H9 (cell line): ENCODE measurements at regions not wholly inside any gene's neighbourhood (a gene's known extent, or its start where the extent isn't known, plus 50 kb on each side); places are given as distances from the start of the nearest gene placed in this dataset.

Experiments
- DNase-seq: peaks from one replicate; pipeline ENCODE4 v3.0.0-alpha.2; 2017
- H2AFZ ChIP-seq: one replicate; pipeline ENCODE4 v1.6.1; 2013; ENCODE audit warnings: mild to moderate bottlenecking, low read length, control low read depth, moderate library complexity
- H2AK5ac ChIP-seq: 2 replicates; pipeline ENCODE4 v1.6.1; 2013; ENCODE audit warnings: low read length, control low read depth, mixed read lengths; ENCODE audit not compliant: insufficient read length
- H2BK120ac ChIP-seq: one replicate; pipeline ENCODE4 v1.6.1; 2013; ENCODE audit warnings: low read depth, mild to moderate bottlenecking, low read length, control low read depth, inconsistent platforms; ENCODE audit not compliant: poor library complexity, severe bottlenecking
- H2BK12ac ChIP-seq: 2 replicates; pipeline ENCODE4 v1.6.1; 2013; ENCODE audit warnings: low read length, control low read depth, mixed read lengths, low read depth; ENCODE audit not compliant: insufficient read length
- H2BK15ac ChIP-seq: 2 replicates; pipeline ENCODE4 v1.6.1; 2013; ENCODE audit warnings: low read depth, low read length, control low read depth
- H2BK20ac ChIP-seq: one replicate; pipeline ENCODE4 v1.6.1; 2013; ENCODE audit warnings: low read depth, mild to moderate bottlenecking, low read length, control low read depth, inconsistent platforms; ENCODE audit not compliant: poor library complexity, severe bottlenecking
- H2BK5ac ChIP-seq: 2 replicates; pipeline ENCODE4 v1.6.1; 2013; ENCODE audit warnings: low read length, control low read depth, mixed read lengths; ENCODE audit not compliant: insufficient read length
- H3K14ac ChIP-seq: 2 replicates; pipeline ENCODE4 v1.6.1; 2013; ENCODE audit warnings: low read length, control low read depth; ENCODE audit not compliant: insufficient read depth
- H3K18ac ChIP-seq: 2 replicates; pipeline ENCODE4 v1.6.1; 2013; ENCODE audit warnings: low read depth, mild to moderate bottlenecking, mixed read lengths, low read length, control low read depth; ENCODE audit not compliant: insufficient read length
- H3K23ac ChIP-seq: 2 replicates; pipeline ENCODE4 v1.6.1; 2013; ENCODE audit warnings: low read length, control low read depth, mixed read lengths, low read depth; ENCODE audit not compliant: insufficient read length
- H3K23me2 ChIP-seq: 2 replicates; pipeline ENCODE4 v1.6.1; 2013; ENCODE audit warnings: low read depth, mild to moderate bottlenecking, mixed read lengths, low read length, control low read depth; ENCODE audit not compliant: insufficient read length, poor library complexity, severe bottlenecking
- H3K27ac ChIP-seq: 2 replicates; pipeline ENCODE4 v1.5.1; 2013; ENCODE audit warnings: low read length, control low read depth, mixed read lengths, low read depth; ENCODE audit not compliant: insufficient read length
- H3K27me3 ChIP-seq: 2 replicates; pipeline ENCODE4 v1.6.1; 2013; ENCODE audit warnings: low read length, control low read depth, inconsistent platforms; ENCODE audit not compliant: insufficient read depth
- H3K4ac ChIP-seq: 2 replicates; pipeline ENCODE4 v1.6.1; 2013; ENCODE audit warnings: low read depth, mild to moderate bottlenecking, control low read depth, inconsistent platforms, low read length, moderate library complexity
- H3K4me1 ChIP-seq: 2 replicates; pipeline ENCODE4 v1.6.1; 2013; ENCODE audit warnings: low read length, control low read depth, inconsistent platforms; ENCODE audit not compliant: insufficient read depth
- H3K4me2 ChIP-seq: 2 replicates; pipeline ENCODE4 v1.6.1; 2013; ENCODE audit warnings: low read length, control low read depth, mixed read lengths; ENCODE audit not compliant: insufficient read length, insufficient read depth
- H3K56ac ChIP-seq: 2 replicates; pipeline ENCODE4 v1.6.1; 2013; ENCODE audit warnings: low read depth, mild to moderate bottlenecking, mixed read lengths, low read length, control low read depth; ENCODE audit not compliant: insufficient read length
- H3K79me1 ChIP-seq: 2 replicates; pipeline ENCODE4 v1.6.1; 2013; ENCODE audit warnings: low read depth, mild to moderate bottlenecking, moderate library complexity, low read length, control low read depth, inconsistent platforms; ENCODE audit not compliant: insufficient read depth, poor library complexity, severe bottlenecking
- H3K79me2 ChIP-seq: 2 replicates; pipeline ENCODE4 v1.6.1; 2013; ENCODE audit warnings: low read length, control low read depth, inconsistent platforms; ENCODE audit not compliant: insufficient read depth
- H3K9ac ChIP-seq: 2 replicates; pipeline ENCODE4 v1.6.1; 2013; ENCODE audit warnings: low read length, control low read depth, mixed read lengths; ENCODE audit not compliant: insufficient read length; ENCODE audit errors: extremely low read depth
- H3K9me3 ChIP-seq: one replicate; pipeline ENCODE4 v1.6.1; 2013; ENCODE audit warnings: low read depth, low read length, inconsistent platforms; ENCODE audit not compliant: control insufficient read depth
- H3T11ph ChIP-seq: one replicate; pipeline ENCODE4 v1.6.1; 2013; ENCODE audit warnings: mild to moderate bottlenecking, low read length, control low read depth, inconsistent platforms
- H4K20me1 ChIP-seq: one replicate; pipeline ENCODE4 v1.6.1; 2013; ENCODE audit not compliant: control insufficient read depth, insufficient read length, insufficient read depth
- H4K5ac ChIP-seq: 2 replicates; pipeline ENCODE4 v1.6.1; 2013; ENCODE audit warnings: low read depth, mild to moderate bottlenecking, mixed read lengths, low read length, control low read depth; ENCODE audit not compliant: insufficient read length
- H4K8ac ChIP-seq: replicated peaks from 2 replicates; pipeline ENCODE4 v1.6.1; 2013; ENCODE audit warnings: low read length, control low read depth, mixed read lengths, low read depth; ENCODE audit not compliant: insufficient read length
- H4K91ac ChIP-seq: 2 replicates; pipeline ENCODE4 v1.6.1; 2013; ENCODE audit warnings: low read depth, mild to moderate bottlenecking, moderate library complexity, mixed read lengths, low read length, control low read depth; ENCODE audit not compliant: insufficient read length
- H3K27ac Mint-ChIP-seq, 3 experiments: 2 replicates in 2 of 3; 3 replicates in 1 of 3; pipeline ENCODE4 v1.8.0; 2020 to 2021; ENCODE audit warnings: mixed read lengths in 3 of 3, mild to moderate bottlenecking in 1 of 3, moderate library complexity in 1 of 3
- H3K27me3 Mint-ChIP-seq: 2 replicates; pipeline ENCODE4 v1.8.0; 2021; ENCODE audit warnings: low read depth, mild to moderate bottlenecking, moderate library complexity, mixed read lengths
- H3K36me3 Mint-ChIP-seq, 3 experiments: 2 replicates in 2 of 3; 3 replicates in 1 of 3; pipeline ENCODE4 v1.8.0; 2020 to 2021; ENCODE audit warnings: low read depth in 3 of 3, mixed read lengths in 3 of 3; ENCODE audit not compliant: insufficient read depth in 1 of 3
- H3K4me1 Mint-ChIP-seq, 2 experiments: 2 replicates each; pipeline ENCODE4 v1.8.0; 2020; ENCODE audit warnings: mixed read lengths in 2 of 2
- H3K4me3 Mint-ChIP-seq, 2 experiments: 2 replicates in 1 of 2; 3 replicates in 1 of 2; pipeline ENCODE4 v1.8.0; 2020 to 2021; ENCODE audit warnings: mild to moderate bottlenecking in 2 of 2, mixed read lengths in 2 of 2, moderate library complexity in 1 of 2
- H3K9me3 Mint-ChIP-seq, 2 experiments: 2 replicates in 1 of 2; 3 replicates in 1 of 2; pipeline ENCODE4 v1.8.0; 2020; ENCODE audit warnings: mild to moderate bottlenecking in 2 of 2, mixed read lengths in 2 of 2, moderate library complexity in 1 of 2
- CTCF ChIP-seq: fragments of 200-600 bp; sonication (generic); conservative IDR thresholded peaks from 3 replicates; pipeline ENCODE4 v1.8.0; 2021; ENCODE audit warnings: antibody characterized with exemption, mild to moderate bottlenecking
- WGBS: extraction: QIAGEN DNeasy Blood & Tissue Kit; methylation state at CpG from one replicate; pipeline ENCODE4 v1.1.7; 2013; ENCODE audit warnings: missing lambda C conversion rate, low lambda C conversion rate, mixed read lengths; ENCODE audit not compliant: insufficient read length; ENCODE audit errors: extremely low coverage; 5-methylcytosine and 5-hydroxymethylcytosine counted together

- no peak overlapping the region for H3K23ac ChIP-seq
- WGBS: no CpG with 5 or more reads among the region's 5 CpGs
- no peak overlapping the region for H3K27ac ChIP-seq
- H2BK12ac ChIP-seq: no peak overlapping the region
- no peak overlapping the region for H4K5ac ChIP-seq
- no peaks in the 10 kb centered on the region for H3K9me3 ChIP-seq
- no peak overlapping the region for H3K9ac ChIP-seq
- no peak overlapping the region for H2BK120ac ChIP-seq
- no peak for TF ChIP-seq CTCF
- DNase-seq: no peak
- no peak overlapping the region for H3K18ac ChIP-seq
- H3K27ac Mint-ChIP-seq: no peak overlapping the region
- H3K4me1 Mint-ChIP-seq: peaks cover 13 to 14% of the 10 kb centered on the region in 2 experiments
- H3K79me1 ChIP-seq: no peaks in the 10 kb centered on the region
- no peak overlapping the region for H3T11ph ChIP-seq
- H3K23me2 ChIP-seq: no peaks in the 10 kb centered on the region
- H3K4me1 ChIP-seq: peaks cover 2% of the 10 kb centered on the region; the same call in 1 of the 2 replicates
- H2BK20ac ChIP-seq: no peak overlapping the region
- H3K27me3 Mint-ChIP-seq: no peaks in the 10 kb centered on the region
- H2AK5ac ChIP-seq: no peak overlapping the region
- no peak overlapping the region for H2BK5ac ChIP-seq
- no peaks in the 10 kb centered on the region for H3K36me3 Mint-ChIP-seq
- H4K20me1 ChIP-seq: no peaks in the 10 kb centered on the region
- H4K8ac ChIP-seq: no peak overlapping the region
- no peak overlapping the region for H4K91ac ChIP-seq
- no peaks in the 10 kb centered on the region for H3K27me3 ChIP-seq
- no peak overlapping the region for H3K56ac ChIP-seq
- no peak overlapping the region for H2AFZ ChIP-seq
- H3K4me2 ChIP-seq: no peak overlapping the region
- H3K4me3 Mint-ChIP-seq: no peak overlapping the region
- no peaks in the 10 kb centered on the region for H3K9me3 Mint-ChIP-seq
- H3K79me2 ChIP-seq: no peaks in the 10 kb centered on the region
- H3K14ac ChIP-seq: no peak overlapping the region
- H2BK15ac ChIP-seq: no peak overlapping the region
- no peak overlapping the region for H3K4ac ChIP-seq
These were observed 617.2 kb upstream of the NR2F2 start for GRCh38 chr15:95713324-95713723.
